ENCODE measurements at regions not wholly inside any gene's neighbourhood (a gene's known extent, or its start where the extent isn't known, plus 50 kb on each side); places are given as distances from the start of the nearest gene placed in this dataset.

DNA sequence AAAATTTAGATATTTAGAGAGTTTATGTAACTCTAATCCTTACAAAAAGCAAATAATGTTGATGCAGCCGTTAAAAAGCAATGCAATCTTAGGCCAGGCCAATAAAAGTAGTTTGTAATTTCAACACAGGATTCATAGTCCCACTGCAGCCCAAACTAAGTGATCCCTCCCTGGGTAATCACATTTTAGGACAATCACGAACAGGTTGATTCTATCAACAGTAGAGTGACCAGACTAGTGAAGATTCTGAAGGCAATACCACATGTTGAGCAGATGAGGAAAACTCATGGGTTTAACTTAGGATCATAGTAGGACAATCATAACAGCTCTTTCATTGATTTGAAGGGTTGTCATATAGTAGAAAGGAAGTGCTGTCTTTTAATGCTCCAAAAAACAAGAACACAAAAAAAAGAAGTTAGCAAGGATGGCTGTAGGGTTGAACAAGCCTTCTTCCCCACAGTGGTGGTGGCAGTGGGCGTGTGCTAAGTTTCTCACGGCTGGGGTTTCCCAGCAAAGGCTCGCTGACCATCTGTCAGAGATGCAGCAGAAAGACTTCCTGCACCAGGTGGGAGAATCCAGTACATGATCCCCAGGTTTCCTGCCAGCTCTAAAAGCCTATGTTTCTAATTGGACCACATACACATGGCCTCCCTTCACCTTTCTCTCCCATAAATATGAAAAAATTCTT lies 212.2 kb downstream of the CHRM2 start:
- no peaks in the 10 kb centered on the region for H3K36me3 ChIP-seq (ENCODE audit: insufficient read depth, low read length)
- H3K27ac ChIP-seq (ENCODE audit: low read length) = no peak overlapping the region
- no peaks in the 10 kb centered on the region for H3K27me3 ChIP-seq (ENCODE audit: insufficient read depth, low read depth, low read length)
- no peaks in the 10 kb centered on the region for H3K79me2 ChIP-seq (replicated peaks; ENCODE audit: insufficient read depth, low read length)
- H3K4me2 ChIP-seq (ENCODE audit: low read length) = no peak overlapping the region
- no peaks in the 10 kb centered on the region for H3K9me2 ChIP-seq (ENCODE audit: insufficient read depth, low read length)
- no peaks in the 10 kb centered on the region for H3F3A ChIP-seq (ENCODE audit: insufficient read depth, low read length, poor library complexity, severe bottlenecking)
- TF ChIP-seq, protein P1, sequence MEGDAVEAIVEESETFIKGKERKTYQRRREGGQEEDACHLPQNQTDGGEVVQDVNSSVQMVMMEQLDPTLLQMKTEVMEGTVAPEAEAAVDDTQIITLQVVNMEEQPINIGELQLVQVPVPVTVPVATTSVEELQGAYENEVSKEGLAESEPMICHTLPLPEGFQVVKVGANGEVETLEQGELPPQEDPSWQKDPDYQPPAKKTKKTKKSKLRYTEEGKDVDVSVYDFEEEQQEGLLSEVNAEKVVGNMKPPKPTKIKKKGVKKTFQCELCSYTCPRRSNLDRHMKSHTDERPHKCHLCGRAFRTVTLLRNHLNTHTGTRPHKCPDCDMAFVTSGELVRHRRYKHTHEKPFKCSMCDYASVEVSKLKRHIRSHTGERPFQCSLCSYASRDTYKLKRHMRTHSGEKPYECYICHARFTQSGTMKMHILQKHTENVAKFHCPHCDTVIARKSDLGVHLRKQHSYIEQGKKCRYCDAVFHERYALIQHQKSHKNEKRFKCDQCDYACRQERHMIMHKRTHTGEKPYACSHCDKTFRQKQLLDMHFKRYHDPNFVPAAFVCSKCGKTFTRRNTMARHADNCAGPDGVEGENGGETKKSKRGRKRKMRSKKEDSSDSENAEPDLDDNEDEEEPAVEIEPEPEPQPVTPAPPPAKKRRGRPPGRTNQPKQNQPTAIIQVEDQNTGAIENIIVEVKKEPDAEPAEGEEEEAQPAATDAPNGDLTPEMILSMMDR (IDR thresholded peaks at IDR 0.05; ENCODE audit: poor library complexity, severe bottlenecking) = no peak
- no peak for TF ChIP-seq TAF1 (IDR thresholded peaks at IDR 0.05; ENCODE audit: low read depth)
- no peak for TF ChIP-seq EZH2 (IDR thresholded peaks at IDR 0.05; ENCODE audit: borderline replicate concordance, insufficient read depth, low read length, poor library complexity, severe bottlenecking)
- no peak for TF ChIP-seq SMC3 (conservative IDR thresholded peaks at IDR 0.05; ENCODE audit: poor library complexity)
- no peak for TF ChIP-seq POLR2AphosphoS5 (IDR thresholded peaks at IDR 0.05)
- TF ChIP-seq, protein P2, sequence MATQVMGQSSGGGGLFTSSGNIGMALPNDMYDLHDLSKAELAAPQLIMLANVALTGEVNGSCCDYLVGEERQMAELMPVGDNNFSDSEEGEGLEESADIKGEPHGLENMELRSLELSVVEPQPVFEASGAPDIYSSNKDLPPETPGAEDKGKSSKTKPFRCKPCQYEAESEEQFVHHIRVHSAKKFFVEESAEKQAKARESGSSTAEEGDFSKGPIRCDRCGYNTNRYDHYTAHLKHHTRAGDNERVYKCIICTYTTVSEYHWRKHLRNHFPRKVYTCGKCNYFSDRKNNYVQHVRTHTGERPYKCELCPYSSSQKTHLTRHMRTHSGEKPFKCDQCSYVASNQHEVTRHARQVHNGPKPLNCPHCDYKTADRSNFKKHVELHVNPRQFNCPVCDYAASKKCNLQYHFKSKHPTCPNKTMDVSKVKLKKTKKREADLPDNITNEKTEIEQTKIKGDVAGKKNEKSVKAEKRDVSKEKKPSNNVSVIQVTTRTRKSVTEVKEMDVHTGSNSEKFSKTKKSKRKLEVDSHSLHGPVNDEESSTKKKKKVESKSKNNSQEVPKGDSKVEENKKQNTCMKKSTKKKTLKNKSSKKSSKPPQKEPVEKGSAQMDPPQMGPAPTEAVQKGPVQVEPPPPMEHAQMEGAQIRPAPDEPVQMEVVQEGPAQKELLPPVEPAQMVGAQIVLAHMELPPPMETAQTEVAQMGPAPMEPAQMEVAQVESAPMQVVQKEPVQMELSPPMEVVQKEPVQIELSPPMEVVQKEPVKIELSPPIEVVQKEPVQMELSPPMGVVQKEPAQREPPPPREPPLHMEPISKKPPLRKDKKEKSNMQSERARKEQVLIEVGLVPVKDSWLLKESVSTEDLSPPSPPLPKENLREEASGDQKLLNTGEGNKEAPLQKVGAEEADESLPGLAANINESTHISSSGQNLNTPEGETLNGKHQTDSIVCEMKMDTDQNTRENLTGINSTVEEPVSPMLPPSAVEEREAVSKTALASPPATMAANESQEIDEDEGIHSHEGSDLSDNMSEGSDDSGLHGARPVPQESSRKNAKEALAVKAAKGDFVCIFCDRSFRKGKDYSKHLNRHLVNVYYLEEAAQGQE (IDR thresholded peaks at IDR 0.05; ENCODE audit: borderline replicate concordance) = no peak
- no peak for TF ChIP-seq EP300 (conservative IDR thresholded peaks at IDR 0.05; ENCODE audit: poor library complexity, severe bottlenecking)
- no peaks in the 10 kb centered on the region for H4K20me1 ChIP-seq (ENCODE audit: insufficient read depth)
- H3K4me3 ChIP-seq (ENCODE audit: low read length) = no peak overlapping the region
- no peaks in the 10 kb centered on the region for H3K9me3 ChIP-seq (ENCODE audit: low read length)
- no peak overlapping the region for H2AFZ ChIP-seq (ENCODE audit: low read depth, low read length)
- H3K9ac ChIP-seq (ENCODE audit: low read length) = no peak overlapping the region

DNA sequence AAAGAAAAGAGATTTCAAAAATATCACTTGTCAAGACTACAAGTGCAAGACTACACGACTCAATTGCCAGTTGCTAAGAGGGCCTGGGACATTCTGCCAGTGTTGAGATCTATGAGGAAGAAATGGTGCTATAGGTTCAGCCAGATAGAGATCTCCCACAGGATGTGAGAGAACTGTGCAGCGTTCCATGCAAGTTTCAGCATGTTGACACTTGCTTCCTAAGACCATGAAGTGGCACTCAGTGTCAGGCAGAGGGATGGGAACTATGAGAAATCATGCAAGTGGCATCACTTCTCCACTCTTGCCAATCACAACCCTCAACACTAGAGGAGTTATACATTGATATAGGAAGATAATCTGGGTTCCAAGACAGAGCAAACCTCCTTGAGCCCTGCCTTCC lies 210.3 kb downstream of the CHRM2 start:
- H3F3A ChIP-seq (ENCODE audit: insufficient read depth, low read length, poor library complexity, severe bottlenecking) = no peaks in the 10 kb centered on the region
- no peaks in the 10 kb centered on the region for H3K9me3 ChIP-seq (ENCODE audit: low read length)
- H3K4me2 ChIP-seq (ENCODE audit: low read length) = no peak overlapping the region
- no peaks in the 10 kb centered on the region for H3K79me2 ChIP-seq (replicated peaks; ENCODE audit: insufficient read depth, low read length)
- no peak overlapping the region for H2AFZ ChIP-seq (ENCODE audit: low read depth, low read length)
- no peak overlapping the region for H3K27ac ChIP-seq (ENCODE audit: low read length)
- H3K4me3 ChIP-seq (ENCODE audit: low read length) = no peak overlapping the region
- H3K9ac ChIP-seq (ENCODE audit: low read length) = no peak overlapping the region
- H3K9me2 ChIP-seq (ENCODE audit: insufficient read depth, low read length) = no peaks in the 10 kb centered on the region
- H3K27me3 ChIP-seq (ENCODE audit: insufficient read depth, low read depth, low read length) = no peaks in the 10 kb centered on the region
- TF ChIP-seq, protein P1 (IDR thresholded peaks at IDR 0.05; ENCODE audit: poor library complexity, severe bottlenecking) = no peak
- no peak for TF ChIP-seq TAF1 (IDR thresholded peaks at IDR 0.05; ENCODE audit: low read depth)
- no peak for TF ChIP-seq POLR2AphosphoS5 (IDR thresholded peaks at IDR 0.05)
- TF ChIP-seq RAD21 (conservative IDR thresholded peaks at IDR 0.05) = no peak
- TF ChIP-seq MXI1 (conservative IDR thresholded peaks at IDR 0.05; ENCODE audit: poor library complexity, severe bottlenecking) = no peak
- no peak for TF ChIP-seq EZH2 (IDR thresholded peaks at IDR 0.05; ENCODE audit: borderline replicate concordance, insufficient read depth, low read length, poor library complexity, severe bottlenecking)
- no peak for TF ChIP-seq SMC3 (conservative IDR thresholded peaks at IDR 0.05; ENCODE audit: poor library complexity)
- TF ChIP-seq, protein P2 (IDR thresholded peaks at IDR 0.05; ENCODE audit: borderline replicate concordance) = no peak
- no peak for TF ChIP-seq EP300 (conservative IDR thresholded peaks at IDR 0.05; ENCODE audit: poor library complexity, severe bottlenecking)
- no peaks in the 10 kb centered on the region for H3K36me3 ChIP-seq (ENCODE audit: insufficient read depth, low read length)
- no peaks in the 10 kb centered on the region for H4K20me1 ChIP-seq (ENCODE audit: insufficient read depth)
